Astrocyte (in vitro differentiated cells and primary cell): ENCODE measurements at regions not wholly inside any gene's neighbourhood (a gene's known extent, or its start where the extent isn't known, plus 50 kb on each side); places are given as distances from the start of the nearest gene placed in this dataset.

Source experiments
- CTCF ChIP-seq: IDR thresholded peaks from 2 replicates; pipeline ENCODE4 v1.5.1; 2011; ENCODE audit warnings: low read depth, mild to moderate bottlenecking, inconsistent platforms, low read length, moderate library complexity; ENCODE audit not compliant: insufficient read depth
- EZH2 ChIP-seq: IDR thresholded peaks from 2 replicates; pipeline ENCODE4 v1.6.1; 2012; ENCODE audit warnings: mild to moderate bottlenecking, low read length, inconsistent platforms; ENCODE audit not compliant: insufficient read depth

- TF ChIP-seq CTCF (no peak), EZH2 (no peak)
These were observed 368.1 kb upstream of the CDH19 start for GRCh38 chr18:66971960-66972359.
